ENCODE measurements at regions not wholly inside any gene's neighbourhood (a gene's known extent, or its start where the extent isn't known, plus 50 kb on each side); places are given as distances from the start of the nearest gene placed in this dataset.
"Not testable (repeated sequence)": the region's sequence is repeated elsewhere in the genome, so short reads cannot be mapped to it uniquely, and the experiment has no call there.

- peaks cover 19% of the 10 kb centered on the region for H3K4me1 Mint-ChIP-seq
- DNase-seq; H3K27ac Mint-ChIP-seq; H3K27me3 Mint-ChIP-seq; H3K36me3 Mint-ChIP-seq (ENCODE audit: low read depth); H3K9me3 Mint-ChIP-seq; H3K4me3 Mint-ChIP-seq: not testable (repeated sequence)
- intact Hi-C loops (cut with micrococcal nuclease), result loop anchor here (2.0 kb wide), 1 partner anchor 103 kb away; no protein-coding TSS in a partner anchor
Observed at GRCh38 chr12:131207841-131208240, 254.1 kb downstream of the ADGRD1 start.

- Mint-ChIP-seq H3K4me3 (no peak overlapping the region), H3K9me3 (no peaks in the 10 kb centered on the region)
- intact Hi-C loops (cut with micrococcal nuclease), result loop anchor here (2.0 kb wide), 1 partner anchor 104 kb away; no protein-coding TSS in a partner anchor
Observed at GRCh38 chr12:131208425-131208824, 254.7 kb downstream of the ADGRD1 start.

GRCh38 chr12:131209082-131210070 is 255.7 kb downstream of the ADGRD1 start:
- no peaks in the 10 kb centered on the region for H3K9me3 Mint-ChIP-seq
- no peak for DNase-seq
- H3K27ac Mint-ChIP-seq, result peak overlapping the region; percentile 49
- H3K36me3 Mint-ChIP-seq (ENCODE audit: low read depth), result no peaks in the 10 kb centered on the region
- H3K27me3 Mint-ChIP-seq, result no peaks in the 10 kb centered on the region
- no peak overlapping the region for H3K4me3 Mint-ChIP-seq
- intact Hi-C loops (cut with micrococcal nuclease), result loop anchor here (2.0 to 5.0 kb wide), 2 partner anchors 105 to 117 kb away; no protein-coding TSS in a partner anchor
- H3K4me1 Mint-ChIP-seq, result peaks cover 19% of the 10 kb centered on the region

More at GRCh38 chr12:131208425-131208824, 254.7 kb downstream of the ADGRD1 start:
- Mint-ChIP-seq H3K27ac (no peak overlapping the region), H3K4me1 (peaks cover 19% of the 10 kb centered on the region), H3K27me3 (no peaks in the 10 kb centered on the region), H3K36me3 (ENCODE audit: low read depth) (no peaks in the 10 kb centered on the region)
- DNase-seq, result no peak

GRCh38 chr12:131210506-131211339 is 257.0 kb downstream of the ADGRD1 start:
- Mint-ChIP-seq H3K4me3 (no peak overlapping the region), H3K36me3 (ENCODE audit: low read depth) (no peaks in the 10 kb centered on the region), H3K4me1 (peaks cover 19% of the 10 kb centered on the region), H3K27me3 (no peaks in the 10 kb centered on the region), H3K9me3 (no peaks in the 10 kb centered on the region), H3K27ac (peak overlapping the region; percentile 51)
- intact Hi-C loops (cut with micrococcal nuclease), result loop anchor here (5.0 kb wide), 1 partner anchor 118 kb away; no protein-coding TSS in a partner anchor
- DNase-seq, result no peak

- DNase-seq, result no peak
- Mint-ChIP-seq H3K4me3 (no peak overlapping the region), H3K36me3 (ENCODE audit: low read depth) (no peaks in the 10 kb centered on the region), H3K4me1 (peaks cover 19% of the 10 kb centered on the region), H3K27ac (peak overlapping the region; percentile 51), H3K27me3 (no peaks in the 10 kb centered on the region), H3K9me3 (no peaks in the 10 kb centered on the region)
- intact Hi-C loops (cut with micrococcal nuclease), result loop anchor here (5.0 kb wide), 1 partner anchor 119 kb away; no protein-coding TSS in a partner anchor
Observed at GRCh38 chr12:131211340-131211938, 257.7 kb downstream of the ADGRD1 start.

GRCh38 chr12:131213896-131214442 is 260.3 kb downstream of the ADGRD1 start:
- no peak overlapping the region for H3K4me3 Mint-ChIP-seq
- peaks cover 22% of the 10 kb centered on the region for H3K4me1 Mint-ChIP-seq
- no peak overlapping the region for H3K27ac Mint-ChIP-seq
- no peak for DNase-seq
- intact Hi-C loops (cut with micrococcal nuclease), result loop anchor here (5.0 kb wide), 1 partner anchor 122 kb away; no protein-coding TSS in a partner anchor
- H3K27me3 Mint-ChIP-seq, result peaks cover 11% of the 10 kb centered on the region
- no peaks in the 10 kb centered on the region for H3K36me3 Mint-ChIP-seq (ENCODE audit: low read depth)
- no peaks in the 10 kb centered on the region for H3K9me3 Mint-ChIP-seq

- not testable (repeated sequence) for H3K4me3 Mint-ChIP-seq; H3K9me3 Mint-ChIP-seq; H3K27ac Mint-ChIP-seq; DNase-seq; H3K36me3 Mint-ChIP-seq (ENCODE audit: low read depth)
- H3K4me1 Mint-ChIP-seq, result peaks cover 13% of the 10 kb centered on the region
- intact Hi-C loops (cut with micrococcal nuclease), result loop anchor here (5.0 kb wide), 1 partner anchor 123 kb away; no protein-coding TSS in a partner anchor
- H3K27me3 Mint-ChIP-seq, result peaks cover 11% of the 10 kb centered on the region
Observed at GRCh38 chr12:131214936-131215335, 261.2 kb downstream of the ADGRD1 start.

GRCh38 chr12:131216587-131216986 is 262.9 kb downstream of the ADGRD1 start:
- intact Hi-C loops (cut with micrococcal nuclease); H3K27ac Mint-ChIP-seq; H3K9me3 Mint-ChIP-seq; H3K4me1 Mint-ChIP-seq; H3K4me3 Mint-ChIP-seq; H3K36me3 Mint-ChIP-seq (ENCODE audit: low read depth); DNase-seq: not testable (repeated sequence)
- peaks cover 11% of the 10 kb centered on the region for H3K27me3 Mint-ChIP-seq

- peaks cover 11% of the 10 kb centered on the region for H3K27me3 Mint-ChIP-seq
- no peak overlapping the region for H3K4me3 Mint-ChIP-seq
- H3K4me1 Mint-ChIP-seq, result peaks cover 3% of the 10 kb centered on the region
Observed at GRCh38 chr12:131217024-131217586, 263.4 kb downstream of the ADGRD1 start.

GRCh38 chr12:131218026-131218922 is 264.6 kb downstream of the ADGRD1 start:
- DNase-seq, result no peak
- intact Hi-C loops (cut with micrococcal nuclease), result no loop called here
- no peaks in the 10 kb centered on the region for H3K36me3 Mint-ChIP-seq (ENCODE audit: low read depth)
- H3K4me1 Mint-ChIP-seq, result peaks cover 9% of the 10 kb centered on the region
- no peak overlapping the region for H3K27ac Mint-ChIP-seq
- no peaks in the 10 kb centered on the region for H3K9me3 Mint-ChIP-seq
- peaks cover 14% of the 10 kb centered on the region for H3K27me3 Mint-ChIP-seq
- H3K4me3 Mint-ChIP-seq, result no peak overlapping the region

More at GRCh38 chr12:131217024-131217586, 263.4 kb downstream of the ADGRD1 start:
- Mint-ChIP-seq H3K9me3 (no peaks in the 10 kb centered on the region), H3K36me3 (ENCODE audit: low read depth) (no peaks in the 10 kb centered on the region), H3K27ac (no peak overlapping the region)
- intact Hi-C loops (cut with micrococcal nuclease), result no loop called here
- DNase-seq, result no peak

GRCh38 chr12:131218923-131219669 is 265.4 kb downstream of the ADGRD1 start:
- H3K36me3 Mint-ChIP-seq (ENCODE audit: low read depth), result no peaks in the 10 kb centered on the region
- intact Hi-C loops (cut with micrococcal nuclease), result no loop called here
- no peaks in the 10 kb centered on the region for H3K9me3 Mint-ChIP-seq
- DNase-seq, result no peak
- H3K27ac Mint-ChIP-seq, result no peak overlapping the region
- H3K4me1 Mint-ChIP-seq, result peaks cover 9% of the 10 kb centered on the region
- H3K27me3 Mint-ChIP-seq, result peaks cover 14% of the 10 kb centered on the region
- no peak overlapping the region for H3K4me3 Mint-ChIP-seq
